SK-N-MC (cell line): ENCODE measurements at regions not wholly inside any gene's neighbourhood (a gene's known extent, or its start where the extent isn't known, plus 50 kb on each side); places are given as distances from the start of the nearest gene placed in this dataset.

Source experiments
- DNase-seq: peaks from one replicate; pipeline ENCODE4 v3.0.0-alpha.2; 2011; ENCODE audit warnings: low read depth, low spot score
- H3K27ac ChIP-seq: fragments of 200-600 bp; sonication (generic); 2 replicates; pipeline ENCODE4 v1.5.1; 2016; ENCODE audit warnings: mixed run types
- H3K36me3 ChIP-seq: fragments of 200-600 bp; sonication (generic); 2 replicates; pipeline ENCODE4 v1.6.1; 2017; ENCODE audit warnings: antibody characterized with exemption, low read length, mixed read lengths; ENCODE audit not compliant: insufficient read depth
- H3K4me3 ChIP-seq: fragments of 200-600 bp; sonication (generic); 2 replicates; pipeline ENCODE4 v1.5.1; 2016
- H3K9ac ChIP-seq: fragments of 200-600 bp; sonication (generic); 2 replicates; pipeline ENCODE4 v1.8.0; 2017; ENCODE audit warnings: mixed run types, mixed read lengths; ENCODE audit not compliant: insufficient read length
- H3K9me3 ChIP-seq: fragments of 200-600 bp; sonication (generic); 2 replicates; pipeline ENCODE4 v1.6.1; 2017; ENCODE audit warnings: low read depth, mild to moderate bottlenecking, antibody characterized with exemption, low read length, moderate library complexity, mixed read lengths
- EZH2 ChIP-seq: fragments of 200-600 bp; sonication (generic); IDR thresholded peaks from one replicate; pipeline ENCODE4 v1.6.1; 2017; ENCODE audit warnings: antibody characterized with exemption
- FOXP2 ChIP-seq: optimal IDR thresholded peaks from 2 replicates; pipeline ENCODE3; 2011; ENCODE audit warnings: mild to moderate bottlenecking, moderate library complexity; ENCODE audit not compliant: insufficient read depth; ENCODE audit errors: extremely low read length, control extremely low read depth
- POLR2AphosphoS5 ChIP-seq: IDR thresholded peaks from 2 replicates; pipeline ENCODE4 v1.6.1; 2012; ENCODE audit warnings: mild to moderate bottlenecking, low read depth, low read length, borderline replicate concordance

- H3K4me3 ChIP-seq, result no peak overlapping the region
- H3K9ac ChIP-seq, result no peak overlapping the region
- TF ChIP-seq POLR2AphosphoS5 (no peak), FOXP2 (no peak), EZH2 (no peak)
- H3K27ac ChIP-seq, result no peak overlapping the region
- no peaks in the 10 kb centered on the region for H3K9me3 ChIP-seq
- H3K36me3 ChIP-seq, result no peaks in the 10 kb centered on the region
- DNase-seq, result no peak
Observed at GRCh38 chr1:194052514-194053338, 866.3 kb upstream of the B3GALT2 start.

- Histone ChIP-seq H3K36me3 (no peaks in the 10 kb centered on the region), H3K4me3 (no peak overlapping the region), H3K27ac (no peak overlapping the region), H3K9ac (no peak overlapping the region), H3K9me3 (no peaks in the 10 kb centered on the region)
- TF ChIP-seq FOXP2, result no peak
- no peak for TF ChIP-seq EZH2
- no peak for TF ChIP-seq POLR2AphosphoS5
- DNase-seq, result no peak
Observed at GRCh38 chr1:194047921-194048320, 861.5 kb upstream of the B3GALT2 start.

DNA sequence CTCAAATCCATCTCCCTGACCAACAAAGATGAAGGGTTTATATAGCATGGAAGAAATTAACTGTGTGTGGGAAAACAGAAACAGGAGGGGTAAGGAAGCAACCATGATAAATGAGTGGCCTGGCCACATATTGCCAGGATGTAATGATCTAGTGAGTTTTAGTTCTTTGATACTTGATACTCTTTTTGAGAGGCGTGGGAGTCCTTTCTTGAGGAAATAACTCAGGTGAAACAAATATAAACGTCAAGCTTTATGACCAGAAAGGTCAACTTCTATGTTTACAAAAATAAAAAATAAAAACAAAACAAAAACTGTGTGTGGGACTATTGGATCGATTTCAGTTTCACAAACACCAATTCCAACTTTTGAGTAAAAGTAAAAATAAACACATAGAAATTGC lies 860.8 kb upstream of the B3GALT2 start:
- no peak overlapping the region for H3K4me3 ChIP-seq
- H3K27ac ChIP-seq, result no peak overlapping the region
- no peaks in the 10 kb centered on the region for H3K9me3 ChIP-seq
- no peak for DNase-seq
- H3K9ac ChIP-seq, result no peak overlapping the region
- TF ChIP-seq POLR2AphosphoS5, result no peak
- no peak for TF ChIP-seq FOXP2
- TF ChIP-seq EZH2, result no peak
- no peaks in the 10 kb centered on the region for H3K36me3 ChIP-seq

DNA sequence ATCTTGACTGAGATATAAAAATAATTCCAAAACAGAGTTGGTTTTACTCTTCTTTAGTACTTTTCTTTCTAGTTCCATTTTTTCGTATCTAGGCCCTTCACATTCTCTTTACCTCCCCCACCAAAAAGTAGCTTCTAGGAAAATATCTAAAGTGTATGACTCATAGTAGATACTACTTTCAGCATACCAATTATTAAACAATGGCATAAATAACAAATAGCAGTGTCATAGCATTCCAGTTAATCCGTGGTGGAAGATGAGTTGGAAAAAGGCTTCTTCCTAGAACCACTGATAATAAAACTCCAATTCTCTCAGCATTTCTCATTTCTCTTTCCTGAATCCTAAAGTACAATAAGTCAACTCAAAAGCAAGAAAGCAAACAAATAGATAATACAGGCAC lies 859.0 kb upstream of the B3GALT2 start:
- Histone ChIP-seq H3K4me3 (no peak overlapping the region), H3K27ac (no peak overlapping the region), H3K9me3 (no peaks in the 10 kb centered on the region), H3K36me3 (no peaks in the 10 kb centered on the region), H3K9ac (no peak overlapping the region)
- DNase-seq, result no peak
- TF ChIP-seq EZH2 (no peak), POLR2AphosphoS5 (no peak), FOXP2 (no peak)

DNA sequence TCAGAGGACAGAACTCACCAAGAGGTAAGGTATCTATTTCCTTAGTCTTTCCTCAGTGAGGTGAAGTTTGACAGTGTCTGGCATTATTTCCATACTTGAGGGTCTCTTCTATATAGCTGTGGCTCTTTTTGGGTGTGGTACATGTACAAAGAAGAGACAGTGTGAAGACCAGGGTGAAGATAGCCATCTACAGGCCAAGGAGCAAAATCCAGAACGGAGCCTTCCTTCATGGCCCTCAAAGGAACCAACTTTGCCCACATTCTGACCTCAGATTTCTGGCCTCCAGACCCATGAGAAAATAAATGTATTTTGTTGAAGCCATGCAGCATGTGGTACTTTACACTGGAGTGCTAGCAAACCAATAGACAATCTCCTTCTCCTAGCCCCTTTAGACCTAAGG lies 858.5 kb upstream of the B3GALT2 start:
- H3K27ac ChIP-seq, result no peak overlapping the region
- DNase-seq, result no peak
- no peaks in the 10 kb centered on the region for H3K9me3 ChIP-seq

GRCh38 chr1:194043984-194044755 lies 857.8 kb upstream of the B3GALT2 start:
- no peaks in the 10 kb centered on the region for H3K9me3 ChIP-seq
- no peak overlapping the region for H3K4me3 ChIP-seq
- no peak overlapping the region for H3K9ac ChIP-seq
- H3K27ac ChIP-seq, result no peak overlapping the region
- H3K36me3 ChIP-seq, result no peaks in the 10 kb centered on the region
- no peak for DNase-seq
- TF ChIP-seq POLR2AphosphoS5 (no peak), EZH2 (no peak), FOXP2 (no peak)

More for the DNA sequence above, 858.5 kb upstream of the B3GALT2 start:
- TF ChIP-seq EZH2 (no peak), FOXP2 (no peak), POLR2AphosphoS5 (no peak)
- no peak overlapping the region for H3K4me3 ChIP-seq
- H3K36me3 ChIP-seq, result no peaks in the 10 kb centered on the region
- H3K9ac ChIP-seq, result no peak overlapping the region

GRCh38 chr1:194042736-194043135 lies 856.3 kb upstream of the B3GALT2 start:
- no peak for TF ChIP-seq EZH2
- TF ChIP-seq POLR2AphosphoS5, result no peak
- Histone ChIP-seq H3K9ac (no peak overlapping the region), H3K9me3 (no peaks in the 10 kb centered on the region)

GRCh38 chr1:194040496-194040895 lies 854.1 kb upstream of the B3GALT2 start:
- Histone ChIP-seq H3K9me3 (no peaks in the 10 kb centered on the region), H3K36me3 (no peaks in the 10 kb centered on the region), H3K4me3 (no peak overlapping the region), H3K9ac (no peak overlapping the region), H3K27ac (no peak overlapping the region)
- DNase-seq, result no peak
- TF ChIP-seq FOXP2, result no peak
- no peak for TF ChIP-seq POLR2AphosphoS5
- no peak for TF ChIP-seq EZH2

More at GRCh38 chr1:194042736-194043135, 856.3 kb upstream of the B3GALT2 start:
- no peak overlapping the region for H3K4me3 ChIP-seq
- H3K27ac ChIP-seq, result no peak overlapping the region
- H3K36me3 ChIP-seq, result no peaks in the 10 kb centered on the region
- DNase-seq, result no peak

GRCh38 chr1:194039578-194039977 lies 853.2 kb upstream of the B3GALT2 start:
- no peak overlapping the region for H3K9ac ChIP-seq
- no peaks in the 10 kb centered on the region for H3K9me3 ChIP-seq
- no peak for TF ChIP-seq EZH2
- TF ChIP-seq POLR2AphosphoS5, result no peak
- TF ChIP-seq FOXP2, result no peak
- H3K27ac ChIP-seq, result no peak overlapping the region
- H3K36me3 ChIP-seq, result no peaks in the 10 kb centered on the region
- DNase-seq, result no peak
- H3K4me3 ChIP-seq, result no peak overlapping the region
